Osteoblast (primary cell): ENCODE measurements at regions not wholly inside any gene's neighbourhood (a gene's known extent, or its start where the extent isn't known, plus 50 kb on each side); places are given as distances from the start of the nearest gene placed in this dataset.

Experiments
- DNase-seq: peaks from one replicate; pipeline ENCODE4 v3.0.0; 2011; ENCODE audit warnings: low spot score, mixed read lengths; ENCODE audit not compliant: insufficient read length; ENCODE audit errors: missing footprints
- H2AFZ ChIP-seq: 2 replicates; pipeline ENCODE4 v1.6.0; 2011; ENCODE audit warnings: mild to moderate bottlenecking, low read length
- H3K27ac ChIP-seq: 2 replicates; pipeline ENCODE4 v1.5.1; 2011; ENCODE audit warnings: mild to moderate bottlenecking, low read depth, low read length, moderate library complexity
- H3K27me3 ChIP-seq: 2 replicates; pipeline ENCODE4 v1.6.0; 2012; ENCODE audit warnings: mild to moderate bottlenecking, control low read depth, inconsistent platforms, low read length, moderate library complexity; ENCODE audit not compliant: insufficient read depth
- H3K36me3 ChIP-seq: 2 replicates; pipeline ENCODE4 v1.5.1; 2011; ENCODE audit warnings: mild to moderate bottlenecking, low read length, control low read depth, moderate library complexity; ENCODE audit not compliant: insufficient read depth
- H3K4me1 ChIP-seq: 2 replicates; pipeline ENCODE4 v1.5.1; 2011; ENCODE audit warnings: mild to moderate bottlenecking, low read length, control low read depth, moderate library complexity; ENCODE audit not compliant: insufficient read depth
- H3K4me2 ChIP-seq: 2 replicates; pipeline ENCODE4 v1.6.0; 2011; ENCODE audit warnings: mild to moderate bottlenecking, low read length; ENCODE audit not compliant: insufficient read depth
- H3K4me3 ChIP-seq: fragments of 200-600 bp; sonication (generic); 3 replicates; pipeline ENCODE4 v1.5.1; 2012; ENCODE audit warnings: mild to moderate bottlenecking, low read length, inconsistent platforms; ENCODE audit not compliant: insufficient read depth
- H3K79me2 ChIP-seq: 2 replicates; pipeline ENCODE4 v1.6.0; 2012; ENCODE audit warnings: mild to moderate bottlenecking, low read length, control low read depth, inconsistent platforms; ENCODE audit not compliant: insufficient read depth
- H3K9me3 ChIP-seq: 2 replicates; pipeline ENCODE4 v1.5.1; 2011; ENCODE audit warnings: low read depth, low read length, control low read depth
- H4K20me1 ChIP-seq: 2 replicates; pipeline ENCODE4 v1.6.0; 2012; ENCODE audit warnings: mild to moderate bottlenecking, low read length, control low read depth; ENCODE audit not compliant: insufficient read depth
- TF ChIP-seq, protein P1 (sequence below): IDR thresholded peaks from 2 replicates; pipeline ENCODE4 v1.5.1; 2011; ENCODE audit warnings: mild to moderate bottlenecking, low read depth, low read length, moderate library complexity; ENCODE audit errors: extremely low read depth

DNA sequence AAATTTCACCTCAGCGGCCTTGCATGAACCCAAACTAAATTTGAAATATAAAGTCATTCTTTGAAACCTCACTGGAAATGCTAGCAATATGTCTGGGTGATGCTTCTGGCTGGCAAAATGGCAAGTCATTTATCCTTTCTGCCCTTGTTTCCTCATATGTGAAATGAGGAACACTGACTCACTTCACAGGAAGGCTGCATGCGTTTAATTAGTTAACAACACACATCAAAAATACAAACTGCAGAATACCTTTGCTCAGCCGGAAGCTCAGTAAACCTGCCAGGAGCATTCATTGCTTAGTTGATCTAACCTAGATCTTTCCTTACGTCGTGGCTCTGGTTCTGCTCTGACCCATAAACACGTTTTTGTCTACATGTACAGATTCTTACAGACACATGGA is 214.2 kb upstream of the ACVR2A start:
- Histone ChIP-seq H3K27ac (no peak overlapping the region), H3K4me1 (no peaks in the 10 kb centered on the region)
- TF ChIP-seq, protein P1, sequence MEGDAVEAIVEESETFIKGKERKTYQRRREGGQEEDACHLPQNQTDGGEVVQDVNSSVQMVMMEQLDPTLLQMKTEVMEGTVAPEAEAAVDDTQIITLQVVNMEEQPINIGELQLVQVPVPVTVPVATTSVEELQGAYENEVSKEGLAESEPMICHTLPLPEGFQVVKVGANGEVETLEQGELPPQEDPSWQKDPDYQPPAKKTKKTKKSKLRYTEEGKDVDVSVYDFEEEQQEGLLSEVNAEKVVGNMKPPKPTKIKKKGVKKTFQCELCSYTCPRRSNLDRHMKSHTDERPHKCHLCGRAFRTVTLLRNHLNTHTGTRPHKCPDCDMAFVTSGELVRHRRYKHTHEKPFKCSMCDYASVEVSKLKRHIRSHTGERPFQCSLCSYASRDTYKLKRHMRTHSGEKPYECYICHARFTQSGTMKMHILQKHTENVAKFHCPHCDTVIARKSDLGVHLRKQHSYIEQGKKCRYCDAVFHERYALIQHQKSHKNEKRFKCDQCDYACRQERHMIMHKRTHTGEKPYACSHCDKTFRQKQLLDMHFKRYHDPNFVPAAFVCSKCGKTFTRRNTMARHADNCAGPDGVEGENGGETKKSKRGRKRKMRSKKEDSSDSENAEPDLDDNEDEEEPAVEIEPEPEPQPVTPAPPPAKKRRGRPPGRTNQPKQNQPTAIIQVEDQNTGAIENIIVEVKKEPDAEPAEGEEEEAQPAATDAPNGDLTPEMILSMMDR = no peak

DNA sequence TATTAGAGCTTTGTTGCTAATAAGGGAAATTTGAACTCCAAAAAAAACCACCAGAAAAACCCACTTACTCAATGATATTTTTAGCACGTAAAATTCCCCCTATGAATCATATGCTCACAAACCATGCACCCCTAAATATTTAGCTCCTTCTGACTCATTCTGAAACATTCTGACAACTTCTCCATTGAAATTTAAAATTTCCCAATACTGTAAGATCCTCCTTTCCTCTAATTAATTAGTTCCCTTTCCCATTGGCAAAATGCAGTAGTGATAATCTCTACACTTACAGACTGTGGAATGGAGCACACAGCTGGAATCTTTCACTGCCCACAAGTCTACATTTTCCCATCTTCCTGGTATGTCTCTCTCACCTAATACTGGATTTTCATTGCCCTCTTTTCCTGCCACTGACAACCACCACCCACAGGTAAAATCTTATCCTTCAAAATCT is 215.8 kb upstream of the ACVR2A start:
- Histone ChIP-seq H3K27me3 (no peaks in the 10 kb centered on the region), H3K79me2 (no peaks in the 10 kb centered on the region), H4K20me1 (no peaks in the 10 kb centered on the region), H3K27ac (no peak overlapping the region), H3K36me3 (no peaks in the 10 kb centered on the region), H3K4me1 (no peaks in the 10 kb centered on the region), H3K4me2 (no peak overlapping the region), H3K4me3 (no peak overlapping the region), H3K9me3 (no peaks in the 10 kb centered on the region), H2AFZ (no peak overlapping the region)
- TF ChIP-seq, protein P1 = no peak
- DNase-seq = no peak

More for the DNA sequence above, 214.2 kb upstream of the ACVR2A start:
- Histone ChIP-seq H4K20me1 (no peaks in the 10 kb centered on the region), H3K4me3 (no peak overlapping the region), H3K9me3 (no peaks in the 10 kb centered on the region), H3K27me3 (no peaks in the 10 kb centered on the region), H3K79me2 (no peaks in the 10 kb centered on the region), H3K4me2 (no peak overlapping the region), H3K36me3 (no peaks in the 10 kb centered on the region), H2AFZ (no peak overlapping the region)
- DNase-seq = no peak

DNA sequence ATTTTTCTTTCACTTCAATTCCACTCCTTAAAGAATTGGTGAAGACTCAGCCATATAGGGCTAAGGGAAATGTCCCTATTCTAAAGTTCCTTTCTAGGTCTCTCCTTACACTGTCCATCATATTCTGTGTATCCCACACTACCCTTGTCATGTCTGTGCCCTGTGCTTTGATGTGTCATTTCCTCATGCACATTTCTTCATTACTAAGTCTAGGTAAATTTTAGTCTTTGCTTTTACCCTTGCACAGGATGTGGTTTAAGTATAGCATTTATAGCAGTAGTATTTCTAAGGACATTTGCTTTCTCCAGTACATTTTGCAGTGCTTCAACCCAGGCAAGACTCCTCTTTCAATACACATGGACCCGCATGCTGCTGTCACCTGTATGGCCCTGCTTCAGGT is 221.5 kb upstream of the ACVR2A start:
- Histone ChIP-seq H3K27ac (no peak overlapping the region), H3K4me3 (no peak overlapping the region), H3K27me3 (no peaks in the 10 kb centered on the region), H3K79me2 (no peaks in the 10 kb centered on the region), H4K20me1 (no peaks in the 10 kb centered on the region), H3K9me3 (no peaks in the 10 kb centered on the region), H3K4me1 (no peaks in the 10 kb centered on the region), H3K36me3 (no peaks in the 10 kb centered on the region), H2AFZ (no peak overlapping the region), H3K4me2 (no peak overlapping the region)
- DNase-seq = no peak
- TF ChIP-seq, protein P1 = no peak

DNA sequence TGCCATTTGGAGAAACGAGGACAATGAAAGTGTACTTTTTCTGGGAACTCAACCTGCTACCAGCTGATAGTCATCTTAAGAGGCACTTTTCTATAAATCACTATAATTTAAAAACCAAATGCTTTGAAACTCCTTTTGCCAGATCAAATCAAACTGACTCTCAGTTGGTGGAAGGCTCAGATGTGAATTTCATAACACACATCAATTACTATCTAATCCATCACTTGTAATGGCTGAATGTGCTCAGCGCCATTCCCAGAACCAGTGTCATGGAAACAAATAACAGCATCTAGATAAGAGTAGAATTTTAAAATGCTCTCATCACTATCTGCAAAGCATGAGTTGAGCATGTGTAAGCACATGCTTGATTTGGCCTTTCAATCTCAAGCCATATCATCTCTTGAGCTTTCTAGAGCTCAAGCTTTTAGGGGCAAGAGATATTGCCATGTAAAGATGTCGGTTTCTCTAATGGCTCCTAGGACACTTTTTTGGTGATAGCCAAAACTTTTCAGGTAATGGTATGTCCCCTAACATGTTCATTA is 223.1 kb upstream of the ACVR2A start:
- no peak overlapping the region for H3K4me2 ChIP-seq
- no peaks in the 10 kb centered on the region for H4K20me1 ChIP-seq
- no peak overlapping the region for H3K27ac ChIP-seq
- no peaks in the 10 kb centered on the region for H3K79me2 ChIP-seq
- H3K4me3 ChIP-seq = no peak overlapping the region
- TF ChIP-seq, protein P1 = no peak
- no peaks in the 10 kb centered on the region for H3K4me1 ChIP-seq
- no peaks in the 10 kb centered on the region for H3K36me3 ChIP-seq
- DNase-seq = no peak
- H3K9me3 ChIP-seq = no peaks in the 10 kb centered on the region
- no peaks in the 10 kb centered on the region for H3K27me3 ChIP-seq
- H2AFZ ChIP-seq = no peak overlapping the region
